ENCODE measurements at regions not wholly inside any gene's neighbourhood (a gene's known extent, or its start where the extent isn't known, plus 50 kb on each side); places are given as distances from the start of the nearest gene placed in this dataset.

DNA sequence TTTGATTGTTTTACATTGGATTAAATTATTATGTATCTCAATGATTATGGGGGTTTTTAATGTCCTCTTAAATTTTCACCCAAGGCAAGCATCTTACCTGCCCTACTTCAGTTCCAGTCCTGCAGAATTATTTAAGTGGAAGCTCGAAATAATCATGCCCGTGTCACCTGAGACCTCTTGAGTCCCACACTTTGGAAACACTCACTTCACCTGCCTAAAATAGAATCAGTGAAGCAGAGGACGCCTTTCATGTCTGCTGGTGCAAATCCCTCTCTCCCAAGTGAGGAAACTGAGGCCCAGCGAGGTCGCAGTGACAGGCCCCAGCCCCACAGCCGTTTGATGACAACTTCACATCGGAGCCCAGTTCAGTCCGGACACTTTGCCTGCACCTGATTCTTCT, 284.6 kb downstream of the C16orf95 start:
- TF ChIP-seq, protein P1, sequence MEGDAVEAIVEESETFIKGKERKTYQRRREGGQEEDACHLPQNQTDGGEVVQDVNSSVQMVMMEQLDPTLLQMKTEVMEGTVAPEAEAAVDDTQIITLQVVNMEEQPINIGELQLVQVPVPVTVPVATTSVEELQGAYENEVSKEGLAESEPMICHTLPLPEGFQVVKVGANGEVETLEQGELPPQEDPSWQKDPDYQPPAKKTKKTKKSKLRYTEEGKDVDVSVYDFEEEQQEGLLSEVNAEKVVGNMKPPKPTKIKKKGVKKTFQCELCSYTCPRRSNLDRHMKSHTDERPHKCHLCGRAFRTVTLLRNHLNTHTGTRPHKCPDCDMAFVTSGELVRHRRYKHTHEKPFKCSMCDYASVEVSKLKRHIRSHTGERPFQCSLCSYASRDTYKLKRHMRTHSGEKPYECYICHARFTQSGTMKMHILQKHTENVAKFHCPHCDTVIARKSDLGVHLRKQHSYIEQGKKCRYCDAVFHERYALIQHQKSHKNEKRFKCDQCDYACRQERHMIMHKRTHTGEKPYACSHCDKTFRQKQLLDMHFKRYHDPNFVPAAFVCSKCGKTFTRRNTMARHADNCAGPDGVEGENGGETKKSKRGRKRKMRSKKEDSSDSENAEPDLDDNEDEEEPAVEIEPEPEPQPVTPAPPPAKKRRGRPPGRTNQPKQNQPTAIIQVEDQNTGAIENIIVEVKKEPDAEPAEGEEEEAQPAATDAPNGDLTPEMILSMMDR (IDR thresholded peaks at IDR 0.05) = no peak
- TF ChIP-seq PHF8 (IDR thresholded peaks at IDR 0.05; ENCODE audit: borderline replicate concordance, low read depth) (no peak), POLR2AphosphoS2 (conservative IDR thresholded peaks at IDR 0.05; ENCODE audit: low read length) (no peak), TP53 (CRISPR knock-in tag; IDR thresholded peaks at IDR 0.05) (no peak), USF2 (IDR thresholded peaks at IDR 0.05) (no peak), RFX5 (IDR thresholded peaks at IDR 0.05) (no peak), ZFP36 (IDR thresholded peaks at IDR 0.05; ENCODE audit: borderline replicate concordance, partially characterized antibody) (no peak)

All from A549 (cell line).